ENCODE measurements at regions not wholly inside any gene's neighbourhood (a gene's known extent, or its start where the extent isn't known, plus 50 kb on each side); places are given as distances from the start of the nearest gene placed in this dataset.

GRCh38 chr2:16225071-16225470, 284.7 kb downstream of the MYCN start:
- Histone ChIP-seq H3K27me3 (no peaks in the 10 kb centered on the region), H3K9me3 (no peaks in the 10 kb centered on the region), H3K36me3 (ENCODE audit: low read depth, missing control alignments) (no peaks in the 10 kb centered on the region), H3K27ac (no peak overlapping the region), H3K4me1 (no peaks in the 10 kb centered on the region), H3K4me3 (no peak overlapping the region)
- TF ChIP-seq, protein P1, sequence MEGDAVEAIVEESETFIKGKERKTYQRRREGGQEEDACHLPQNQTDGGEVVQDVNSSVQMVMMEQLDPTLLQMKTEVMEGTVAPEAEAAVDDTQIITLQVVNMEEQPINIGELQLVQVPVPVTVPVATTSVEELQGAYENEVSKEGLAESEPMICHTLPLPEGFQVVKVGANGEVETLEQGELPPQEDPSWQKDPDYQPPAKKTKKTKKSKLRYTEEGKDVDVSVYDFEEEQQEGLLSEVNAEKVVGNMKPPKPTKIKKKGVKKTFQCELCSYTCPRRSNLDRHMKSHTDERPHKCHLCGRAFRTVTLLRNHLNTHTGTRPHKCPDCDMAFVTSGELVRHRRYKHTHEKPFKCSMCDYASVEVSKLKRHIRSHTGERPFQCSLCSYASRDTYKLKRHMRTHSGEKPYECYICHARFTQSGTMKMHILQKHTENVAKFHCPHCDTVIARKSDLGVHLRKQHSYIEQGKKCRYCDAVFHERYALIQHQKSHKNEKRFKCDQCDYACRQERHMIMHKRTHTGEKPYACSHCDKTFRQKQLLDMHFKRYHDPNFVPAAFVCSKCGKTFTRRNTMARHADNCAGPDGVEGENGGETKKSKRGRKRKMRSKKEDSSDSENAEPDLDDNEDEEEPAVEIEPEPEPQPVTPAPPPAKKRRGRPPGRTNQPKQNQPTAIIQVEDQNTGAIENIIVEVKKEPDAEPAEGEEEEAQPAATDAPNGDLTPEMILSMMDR (IDR thresholded peaks at IDR 0.05) = no peak
- TF ChIP-seq POLR2A (IDR thresholded peaks at IDR 0.05) = no peak
- WGBS, 2 donors = 85% methylated on average over 4 to 6 of the region's 6 CpGs
- DNase-seq = no peak
- intact Hi-C loops (cut with DNase I; ENCODE audit: low total_unique reads) = no loop called here

- no peak overlapping the region for H3K4me3 ChIP-seq
- no peaks in the 10 kb centered on the region for H3K27me3 ChIP-seq
- H3K9me3 ChIP-seq = no peaks in the 10 kb centered on the region
- TF ChIP-seq, protein P1 (IDR thresholded peaks at IDR 0.05) = no peak
- TF ChIP-seq POLR2A (IDR thresholded peaks at IDR 0.05) = no peak
- intact Hi-C loops (cut with DNase I; ENCODE audit: low total_unique reads) = no loop called here
- no peaks in the 10 kb centered on the region for H3K4me1 ChIP-seq
- DNase-seq = no peak
- H3K36me3 ChIP-seq (ENCODE audit: low read depth, missing control alignments) = no peaks in the 10 kb centered on the region
- H3K27ac ChIP-seq = no peak overlapping the region
- WGBS, 2 donors = 80 to 85% methylated on average over 9 to 14 of the region's 14 CpGs
Observed at GRCh38 chr2:16224298-16225045, 284.1 kb downstream of the MYCN start.

GRCh38 chr2:16223841-16224177, 283.5 kb downstream of the MYCN start:
- Histone ChIP-seq H3K27me3 (no peaks in the 10 kb centered on the region), H3K4me3 (no peak overlapping the region), H3K9me3 (no peaks in the 10 kb centered on the region), H3K27ac (no peak overlapping the region), H3K36me3 (ENCODE audit: low read depth, missing control alignments) (no peaks in the 10 kb centered on the region), H3K4me1 (no peaks in the 10 kb centered on the region)
- intact Hi-C loops (cut with DNase I; ENCODE audit: low total_unique reads) = no loop called here
- no peak for TF ChIP-seq POLR2A (IDR thresholded peaks at IDR 0.05)
- TF ChIP-seq, protein P1 (IDR thresholded peaks at IDR 0.05) = no peak
- no peak for DNase-seq
- 73 to 79% methylated on average over 3 of the region's 3 CpGs for whole genome bisulfite sequencing, 2 donors

- DNase-seq = no peak
- intact Hi-C loops (cut with DNase I; ENCODE audit: low total_unique reads) = no loop called here
- Histone ChIP-seq H3K9me3 (no peaks in the 10 kb centered on the region), H3K4me3 (no peak overlapping the region), H3K27ac (no peak overlapping the region), H3K4me1 (no peaks in the 10 kb centered on the region), H3K27me3 (no peaks in the 10 kb centered on the region), H3K36me3 (ENCODE audit: low read depth, missing control alignments) (no peaks in the 10 kb centered on the region)
- WGBS, 2 donors = 76 to 80% methylated on average over 12 to 13 of the region's 13 CpGs
- TF ChIP-seq, protein P1 (IDR thresholded peaks at IDR 0.05) = no peak
- no peak for TF ChIP-seq POLR2A (IDR thresholded peaks at IDR 0.05)
Observed at GRCh38 chr2:16223161-16223840, 283.0 kb downstream of the MYCN start.
